Left ventricle myocardium inferior (tissue), 1 donor: ENCODE measurements at regions not wholly inside any gene's neighbourhood (a gene's known extent, or its start where the extent isn't known, plus 50 kb on each side); places are given as distances from the start of the nearest gene placed in this dataset.
"Not testable (repeated sequence)": the region's sequence is repeated elsewhere in the genome, so short reads cannot be mapped to it uniquely, and the experiment has no call there.

ENCODE experiments used
- DNase-seq: peaks from one replicate; pipeline ENCODE4 v3.0.0-alpha.2; 2020
- H3K27ac ChIP-seq: fragments of 200-600 bp; replicated peaks from 2 replicates; pipeline ENCODE4 v1.8.0; 2021
- H3K27me3 ChIP-seq: fragments of 200-600 bp; 2 replicates; pipeline ENCODE4 v1.8.0; 2021; ENCODE audit warnings: low read depth
- H3K36me3 ChIP-seq: fragments of 200-600 bp; 2 replicates; pipeline ENCODE4 v1.8.0; 2021
- H3K4me1 ChIP-seq: fragments of 200-600 bp; 2 replicates; pipeline ENCODE4 v1.8.0; 2021
- H3K4me3 ChIP-seq: fragments of 200-600 bp; 2 replicates; pipeline ENCODE4 v1.8.0; 2021; ENCODE audit warnings: mild to moderate bottlenecking, moderate library complexity
- H3K9me3 ChIP-seq: fragments of 200-600 bp; replicated peaks from 2 replicates; pipeline ENCODE4 v1.8.0; 2021
- CTCF ChIP-seq: fragments of 200-600 bp; IDR thresholded peaks from 2 replicates; pipeline ENCODE4 v1.8.0; 2021; ENCODE audit warnings: antibody characterized with exemption, mild to moderate bottlenecking, borderline replicate concordance
- intact Hi-C: fragments of 100-400 bp; cut with micrococcal nuclease; formaldehyde crosslinking; loops from one replicate; pipeline ENCODE4 v1.11.0; 2022
- donor health status: DM: no; HTN: yes; CAD: no; lungs with severe emphysema.

- no peak for DNase-seq
- no peaks in the 10 kb centered on the region for H3K36me3 ChIP-seq
- peaks cover 9% of the 10 kb centered on the region for H3K4me1 ChIP-seq
- no peaks in the 10 kb centered on the region for H3K9me3 ChIP-seq
- intact Hi-C loops: no loop called here
- TF ChIP-seq CTCF: no peak
- H3K27me3 ChIP-seq: no peaks in the 10 kb centered on the region
- H3K4me3 ChIP-seq: no peak overlapping the region
- peak overlapping the region; percentile 52 for H3K27ac ChIP-seq
Measured at GRCh38 chr4:141352909-141353525, 132.3 kb downstream of the ZNF330 start.

- Histone ChIP-seq H3K36me3 (no peaks in the 10 kb centered on the region), H3K4me1 (peaks cover 9% of the 10 kb centered on the region), H3K9me3 (peaks cover 6% of the 10 kb centered on the region), H3K4me3 (no peak overlapping the region), H3K27ac (no peak overlapping the region), H3K27me3 (no peaks in the 10 kb centered on the region)
- intact Hi-C loops: no loop called here
- DNase-seq: no peak
- TF ChIP-seq CTCF: no peak
Measured at GRCh38 chr4:141356321-141356962, 135.7 kb downstream of the ZNF330 start.

GRCh38 chr4:141356963-141357335, 136.3 kb downstream of the ZNF330 start:
- intact Hi-C loops: no loop called here
- Histone ChIP-seq H3K4me1 (peaks cover 9% of the 10 kb centered on the region), H3K4me3 (no peak overlapping the region), H3K9me3 (peaks cover 11% of the 10 kb centered on the region), H3K27ac (no peak overlapping the region), H3K27me3 (no peaks in the 10 kb centered on the region), H3K36me3 (no peaks in the 10 kb centered on the region)
- no peak for DNase-seq
- no peak for TF ChIP-seq CTCF

- intact Hi-C loops, H3K4me1 ChIP-seq, H3K4me3 ChIP-seq, DNase-seq, H3K27ac ChIP-seq, H3K36me3 ChIP-seq, H3K27me3 ChIP-seq: not testable (repeated sequence)
- peaks cover 12% of the 10 kb centered on the region for H3K9me3 ChIP-seq
Measured at GRCh38 chr4:141368241-141368640, 147.5 kb downstream of the ZNF330 start.

- no peak for TF ChIP-seq CTCF
- no peaks in the 10 kb centered on the region for H3K36me3 ChIP-seq
- no peaks in the 10 kb centered on the region for H3K27me3 ChIP-seq
- no peak overlapping the region for H3K27ac ChIP-seq
- H3K9me3 ChIP-seq: peaks cover 8% of the 10 kb centered on the region
- intact Hi-C loops: no loop called here
- DNase-seq: no peak
- H3K4me3 ChIP-seq: no peak overlapping the region
- H3K4me1 ChIP-seq: no peaks in the 10 kb centered on the region
Measured at GRCh38 chr4:141371206-141371605, 150.5 kb downstream of the ZNF330 start.

- Histone ChIP-seq H3K27me3 (no peaks in the 10 kb centered on the region), H3K4me3 (no peak overlapping the region), H3K36me3 (no peaks in the 10 kb centered on the region), H3K27ac (no peak overlapping the region), H3K9me3 (peaks cover 4% of the 10 kb centered on the region), H3K4me1 (no peaks in the 10 kb centered on the region)
- peak; percentile 44 for TF ChIP-seq CTCF
- DNase-seq: no peak
- intact Hi-C loops: no loop called here
Measured at GRCh38 chr4:141375855-141376254, 155.2 kb downstream of the ZNF330 start.
